H1 (cell line): ENCODE measurements at regions not wholly inside any gene's neighbourhood (a gene's known extent, or its start where the extent isn't known, plus 50 kb on each side); places are given as distances from the start of the nearest gene placed in this dataset.

Source experiments
- CTCF ChIA-PET: fragments of 300-600 bp; sonication (Branson Sonifier 250); formaldehyde crosslinking; loops from one replicate; lab custom pipeline; 2021; ENCODE audit not compliant: partially characterized antibody; lab: Charles Lee
- POLR2A ChIA-PET: fragments of 300-600 bp; sonication (Branson Sonifier 250); formaldehyde crosslinking; loops from one replicate; lab custom pipeline; 2021; ENCODE audit warnings: inconsistent platforms; ENCODE audit not compliant: partially characterized antibody; lab: Charles Lee
- DNase-seq, 2 experiments: peaks; one replicate each; pipeline versions ENCODE4 v3.0.0 to v3.0.0-alpha.2; 2010 to 2022; ENCODE audit warnings: low spot score in 2 of 2, low read depth in 1 of 2, mixed read lengths in 1 of 2
- FAIRE-seq: peaks from 2 replicates; lab custom pipeline; 2011; peaks lifted over from hg19 to GRCh38; lab: Jason Lieb, UNC
- H2AFZ ChIP-seq: 2 replicates; pipeline ENCODE4 v1.8.1; 2012; ENCODE audit warnings: low read length, inconsistent platforms
- H2AK5ac ChIP-seq: 2 replicates; pipeline ENCODE4 v1.6.1; 2013; ENCODE audit warnings: low read depth, low read length
- H2BK120ac ChIP-seq: replicated peaks from 2 replicates; pipeline ENCODE3; 2013; ENCODE audit warnings: low read depth, low read length, inconsistent platforms
- H2BK12ac ChIP-seq: 2 replicates; pipeline ENCODE4 v1.6.1; 2013; ENCODE audit warnings: low read depth, low read length
- H2BK15ac ChIP-seq: 2 replicates; pipeline ENCODE4 v1.6.1; 2013; ENCODE audit warnings: low read length
- H2BK20ac ChIP-seq: 2 replicates; pipeline ENCODE4 v1.6.1; 2013; ENCODE audit warnings: low read length
- H2BK5ac ChIP-seq: 2 replicates; pipeline ENCODE4 v1.6.1; 2013; ENCODE audit warnings: low read depth, low read length
- H3K14ac ChIP-seq: 2 replicates; pipeline ENCODE4 v1.6.1; 2013; ENCODE audit warnings: inconsistent platforms; ENCODE audit not compliant: insufficient read length
- H3K18ac ChIP-seq: 2 replicates; pipeline ENCODE4 v1.6.1; 2013; ENCODE audit warnings: low read length; ENCODE audit errors: extremely low read depth
- H3K23ac ChIP-seq: 2 replicates; pipeline ENCODE4 v1.6.1; 2013; ENCODE audit warnings: inconsistent platforms; ENCODE audit not compliant: insufficient read length
- H3K23me2 ChIP-seq: 2 replicates; pipeline ENCODE4 v1.6.1; 2013; ENCODE audit warnings: low read depth, low read length
- H3K27ac ChIP-seq: 2 replicates; pipeline ENCODE4 v1.6.1; 2011; ENCODE audit warnings: low read depth, low read length, inconsistent platforms
- H3K27me3 ChIP-seq, 4 experiments: replicated peaks in 1 of 4; 1 replicate in 1 of 4; 2 replicates in 3 of 4; pipeline versions ENCODE4 v1.6.1 to v1.8.1; 2011 to 2013; ENCODE audit warnings: low read length in 3 of 4, mild to moderate bottlenecking in 3 of 4, inconsistent platforms in 2 of 4, mixed read lengths in 2 of 4, moderate library complexity in 1 of 4; ENCODE audit not compliant: control insufficient read depth in 3 of 4, insufficient read depth in 3 of 4; ENCODE audit errors: extremely low read depth in 1 of 4
- H3K36me3 ChIP-seq, 4 experiments: 2 replicates each; pipeline versions ENCODE4 v1.6.1 to v1.8.1; 2011 to 2013; ENCODE audit warnings: mild to moderate bottlenecking in 4 of 4, low read length in 3 of 4, moderate library complexity in 2 of 4, control low read depth in 1 of 4, inconsistent platforms in 1 of 4; ENCODE audit not compliant: insufficient read depth in 4 of 4, control insufficient read depth in 2 of 4
- H3K4ac ChIP-seq: replicated peaks from 2 replicates; pipeline ENCODE3; 2013; ENCODE audit warnings: low read length, low read depth, mixed read lengths, inconsistent platforms; ENCODE audit not compliant: insufficient read length
- H3K4me1 ChIP-seq, 4 experiments: replicated peaks in 1 of 4; 1 replicate in 1 of 4; 2 replicates in 3 of 4; pipeline versions ENCODE4 v1.6.1 to v1.8.1; 2011 to 2013; ENCODE audit warnings: low read length in 3 of 4, inconsistent platforms in 2 of 4, mixed read lengths in 1 of 4; ENCODE audit not compliant: insufficient read depth in 4 of 4, control insufficient read depth in 3 of 4
- H3K4me2 ChIP-seq, 2 experiments: 2 replicates each; pipeline versions ENCODE4 v1.6.1 to v1.8.1; 2011 to 2013; ENCODE audit warnings: low read depth in 2 of 2, low read length in 2 of 2, control low read depth in 1 of 2, inconsistent platforms in 1 of 2, mild to moderate bottlenecking in 1 of 2; ENCODE audit not compliant: insufficient read depth in 1 of 2
- H3K4me3 ChIP-seq, 4 experiments: fragments of 200-600, 300-600 bp in 1 of 4; sonication (generic), shearing (Covaris generic), sonication (Bioruptor Twin) in 1 of 4; 2 replicates each; pipeline versions ENCODE4 v1.5.1 to v1.8.1; 2011 to 2016; ENCODE audit warnings: low read length in 4 of 4, low read depth in 3 of 4, control low read depth in 2 of 4, inconsistent platforms in 2 of 4, mild to moderate bottlenecking in 2 of 4, mixed read lengths in 1 of 4, moderate library complexity in 1 of 4; ENCODE audit not compliant: insufficient read depth in 2 of 4; ENCODE audit errors: extremely low read depth in 1 of 4
- H3K56ac ChIP-seq: replicated peaks from 2 replicates; pipeline ENCODE3; 2013; ENCODE audit warnings: low read depth, mild to moderate bottlenecking, mixed read lengths, low read length, inconsistent platforms; ENCODE audit not compliant: insufficient read length
- H3K79me1 ChIP-seq: 2 replicates; pipeline ENCODE4 v1.6.1; 2013; ENCODE audit warnings: low read depth, low read length, control low read depth
- H3K79me2 ChIP-seq, 2 experiments: 2 replicates each; pipeline versions ENCODE4 v1.6.1 to v1.8.1; 2012 to 2013; ENCODE audit warnings: low read length in 2 of 2, mild to moderate bottlenecking in 2 of 2, inconsistent platforms in 1 of 2; ENCODE audit not compliant: insufficient read depth in 2 of 2, control insufficient read depth in 1 of 2
- H3K9ac ChIP-seq, 4 experiments: replicated peaks in 1 of 4; 1 replicate in 1 of 4; 2 replicates in 3 of 4; pipeline versions ENCODE4 v1.6.1 to v1.8.1; 2011 to 2013; ENCODE audit warnings: low read depth in 3 of 4, low read length in 3 of 4, control low read depth in 2 of 4, mild to moderate bottlenecking in 2 of 4, moderate library complexity in 2 of 4, inconsistent platforms in 1 of 4; ENCODE audit errors: extremely low read depth in 1 of 4
- H3K9me3 ChIP-seq, 2 experiments: 2 replicates each; pipeline versions ENCODE4 v1.6.1 to v1.8.1; 2012 to 2013; ENCODE audit warnings: mild to moderate bottlenecking in 2 of 2, moderate library complexity in 2 of 2, control low read depth in 1 of 2, inconsistent platforms in 1 of 2, low read depth in 1 of 2, low read length in 1 of 2, mixed read lengths in 1 of 2; ENCODE audit not compliant: insufficient read depth in 2 of 2
- H4K20me1 ChIP-seq, 2 experiments: replicated peaks in 1 of 2; 2 replicates each; pipeline versions ENCODE3 to v1.8.1; 2011 to 2013; ENCODE audit warnings: inconsistent platforms in 2 of 2, low read length in 2 of 2, mild to moderate bottlenecking in 1 of 2; ENCODE audit not compliant: insufficient read depth in 2 of 2, control insufficient read depth in 1 of 2
- H4K5ac ChIP-seq: 2 replicates; pipeline ENCODE4 v1.6.1; 2013; ENCODE audit warnings: low read length, low read depth, mixed read lengths, inconsistent platforms; ENCODE audit not compliant: insufficient read length
- H4K8ac ChIP-seq: 2 replicates; pipeline ENCODE4 v1.8.0; 2013; ENCODE audit warnings: mild to moderate bottlenecking, moderate library complexity, low read length, inconsistent platforms; ENCODE audit not compliant: insufficient read depth; ENCODE audit errors: extremely low read depth
- H4K91ac ChIP-seq: replicated peaks from 2 replicates; pipeline ENCODE3; 2013; ENCODE audit warnings: low read length, mixed read lengths, inconsistent platforms; ENCODE audit not compliant: insufficient read length
- BACH1 ChIP-seq: IDR thresholded peaks from 2 replicates; pipeline ENCODE4 v1.6.1; 2012; ENCODE audit warnings: low read length, improper control_type of control experiment
- RAD21 ChIP-seq, 2 experiments: IDR thresholded peaks in 1 of 2; conservative IDR thresholded peaks in 1 of 2; 2 replicates each; pipeline ENCODE4 v1.6.1; 2011; ENCODE audit warnings: low read depth in 2 of 2, low read length in 2 of 2, improper control_type of control experiment in 1 of 2, inconsistent platforms in 1 of 2, mild to moderate bottlenecking in 1 of 2, moderate library complexity in 1 of 2
- SP4 ChIP-seq: IDR thresholded peaks from 2 replicates; pipeline ENCODE4 v1.6.1; 2012; ENCODE audit warnings: low read length, inconsistent platforms
- WGBS, 2 experiments: shearing (Covaris generic) in 1 of 2; methylation state at CpG; one replicate each; pipeline versions ENCODE4 v1.1.6 to v1.1.7; 2013 to 2015; ENCODE audit warnings: low lambda C conversion rate in 2 of 2, mixed read lengths in 2 of 2, inconsistent platforms in 1 of 2, low coverage in 1 of 2, missing lambda C conversion rate in 1 of 2; ENCODE audit not compliant: insufficient replicate concordance in 2 of 2, insufficient coverage in 1 of 2, insufficient read length in 1 of 2; ENCODE audit errors: extremely low coverage in 1 of 2, missing lambda C conversion rate in 1 of 2; 5-methylcytosine and 5-hydroxymethylcytosine counted together

DNA sequence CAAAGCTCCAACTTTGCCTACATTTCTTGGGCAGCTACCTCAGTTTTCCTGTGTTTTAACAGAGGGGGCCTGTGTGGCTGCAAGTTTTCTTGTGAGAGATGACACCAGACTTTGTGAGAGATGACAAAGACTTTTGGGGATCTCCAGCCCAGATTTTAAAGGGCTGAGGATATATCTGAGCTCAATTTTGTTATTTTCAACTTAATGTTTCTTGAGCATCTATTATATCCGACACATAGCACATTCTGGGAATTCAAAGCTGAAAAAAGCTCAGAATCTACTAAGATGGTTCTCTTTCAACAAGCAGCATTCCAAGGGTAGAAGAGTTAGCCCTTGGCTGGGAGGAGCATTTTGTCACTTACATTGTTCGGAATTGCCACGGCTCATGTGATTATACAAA lies 53.4 kb upstream of the PTGFRN start:
- no peaks in the 10 kb centered on the region for H3K79me1 ChIP-seq
- H3K18ac ChIP-seq, result peak overlapping the region; percentile 40; the same call in 1 of the 2 replicates
- no peak overlapping the region for H3K23ac ChIP-seq
- no peaks in the 10 kb centered on the region for H3K79me2 ChIP-seq
- ChIA-PET POLR2A (interaction anchor here (1.0 to 1.4 kb wide), 2 partner anchors 10 to 23 kb away, joined by 3 read pairs; no protein-coding TSS in a partner anchor), CTCF (interaction anchor here (0.8 to 2.7 kb wide), 12 partner anchors 9 to 260 kb away, joined by 3 to 15 read pairs (median 4); no protein-coding TSS in a partner anchor)
- H2BK12ac ChIP-seq, result no peak overlapping the region
- H3K9me3 ChIP-seq, result no peaks in the 10 kb centered on the region
- no peaks in the 10 kb centered on the region for H3K27me3 ChIP-seq
- H3K56ac ChIP-seq, result no peak overlapping the region
- peaks cover 17 to 33% (median 30%) of the 10 kb centered on the region in 4 experiments for H3K4me1 ChIP-seq
- H4K91ac ChIP-seq, result no peak overlapping the region
- no peak overlapping the region for H3K27ac ChIP-seq
- no peak overlapping the region for H2BK120ac ChIP-seq
- FAIRE-seq (no peak), DNase-seq (no peak)
- H3K9ac ChIP-seq, result no peak overlapping the region
- no peak overlapping the region for H4K8ac ChIP-seq
- no peak overlapping the region for H2AFZ ChIP-seq
- H3K14ac ChIP-seq, result no peak overlapping the region
- H3K4me2 ChIP-seq, result no peak overlapping the region; a peak in 1 of 4 replicates
- no peak overlapping the region for H3K4me3 ChIP-seq
- H2AK5ac ChIP-seq, result no peak overlapping the region
- H2BK20ac ChIP-seq, result no peak overlapping the region
- no peak overlapping the region for H3K4ac ChIP-seq
- TF ChIP-seq RAD21 (IDR thresholded peaks at IDR 0.05 in 1 of 2, conservative IDR thresholded peaks at IDR 0.05 in 1 of 2; ENCODE audit: low read depth in 2 of 2, low read length in 2 of 2), result no peak
- no peak for TF ChIP-seq SP4
- no peak for TF ChIP-seq BACH1
- H2BK15ac ChIP-seq, result no peak overlapping the region
- H4K20me1 ChIP-seq, result no peaks in the 10 kb centered on the region
- H3K23me2 ChIP-seq, result no peaks in the 10 kb centered on the region; the same call in 1 of the 2 replicates
- WGBS, 2 experiments, result 90% methylated on average over 3 of the region's 3 CpGs; no CpG with 5 or more reads in 1 of the 2 experiments
- H4K5ac ChIP-seq, result no peak overlapping the region
- H2BK5ac ChIP-seq, result peak overlapping the region; percentile 16; the same call in 1 of the 2 replicates
- H3K36me3 ChIP-seq, result no peaks in the 10 kb centered on the region
